ENCODE measurements at regions not wholly inside any gene's neighbourhood (a gene's known extent, or its start where the extent isn't known, plus 50 kb on each side); places are given as distances from the start of the nearest gene placed in this dataset.

DNA sequence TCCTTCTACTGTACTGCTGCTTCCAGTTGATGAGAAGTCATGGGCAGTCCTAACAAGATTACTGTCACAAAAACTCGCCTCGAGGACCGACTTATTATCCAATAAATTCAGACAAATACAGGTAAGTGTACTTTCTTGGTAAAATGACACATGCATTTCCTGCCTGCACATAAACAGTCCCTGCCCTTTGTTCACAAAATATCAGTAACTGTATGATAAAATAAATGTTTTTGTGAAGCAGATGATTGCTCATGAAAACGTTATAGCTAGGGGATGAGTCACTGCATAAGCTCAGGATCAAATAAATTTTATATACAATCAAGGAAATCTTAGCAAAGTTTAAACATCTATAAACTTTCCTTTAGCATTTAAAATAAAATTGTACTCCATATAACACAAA lies 164.5 kb upstream of the RIPOR2 start:
- Mint-ChIP-seq H3K4me1 (ENCODE audit: unreplicated experiment) (peaks cover 6% of the 10 kb centered on the region), H3K36me3 (ENCODE audit: unreplicated experiment) (peaks cover 1% of the 10 kb centered on the region), H3K27me3 (ENCODE audit: unreplicated experiment) (no peaks in the 10 kb centered on the region), H3K4me3 (ENCODE audit: unreplicated experiment) (no peak overlapping the region), H3K9me3 (ENCODE audit: unreplicated experiment) (no peaks in the 10 kb centered on the region), H3K27ac (ENCODE audit: unreplicated experiment) (no peak overlapping the region)
- no peak for TF ChIP-seq CTCF (IDR thresholded peaks at IDR 0.05)
- no peak for DNase-seq (ENCODE audit: extremely low spot score, unreplicated experiment)

DNA sequence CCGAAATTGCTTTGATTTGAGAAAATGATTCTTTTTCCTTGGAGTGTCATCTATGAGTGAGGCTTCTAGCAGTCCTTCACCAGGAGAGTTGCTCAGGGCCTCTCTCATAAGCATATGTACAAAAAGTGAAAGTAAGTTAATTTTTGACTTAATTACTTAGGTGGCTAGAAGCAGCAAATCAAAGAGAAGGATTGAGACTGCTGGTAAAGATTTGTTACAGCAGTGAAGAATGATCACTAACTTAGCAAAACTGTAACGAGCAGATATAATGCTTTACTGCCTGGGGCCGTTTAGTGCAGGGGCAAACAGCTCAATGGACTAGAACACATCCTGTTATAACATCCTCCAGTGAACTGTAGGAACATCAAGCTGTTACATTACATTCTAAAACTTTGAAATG lies 167.8 kb upstream of the RIPOR2 start:
- Mint-ChIP-seq H3K36me3 (ENCODE audit: unreplicated experiment) (peaks cover 11% of the 10 kb centered on the region), H3K9me3 (ENCODE audit: unreplicated experiment) (no peaks in the 10 kb centered on the region), H3K4me3 (ENCODE audit: unreplicated experiment) (no peak overlapping the region), H3K27me3 (ENCODE audit: unreplicated experiment) (no peaks in the 10 kb centered on the region), H3K27ac (ENCODE audit: unreplicated experiment) (no peak overlapping the region), H3K4me1 (ENCODE audit: unreplicated experiment) (peaks cover 9% of the 10 kb centered on the region)
- no peak for DNase-seq (ENCODE audit: extremely low spot score, unreplicated experiment)
- no peak for TF ChIP-seq CTCF (IDR thresholded peaks at IDR 0.05)

GRCh38 chr6:25105070-25105925 lies 169.5 kb upstream of the RIPOR2 start:
- TF ChIP-seq CTCF (IDR thresholded peaks at IDR 0.05): no peak
- Mint-ChIP-seq H3K4me3 (ENCODE audit: unreplicated experiment) (no peak overlapping the region), H3K36me3 (ENCODE audit: unreplicated experiment) (peaks cover 13% of the 10 kb centered on the region), H3K9me3 (ENCODE audit: unreplicated experiment) (no peaks in the 10 kb centered on the region), H3K27me3 (ENCODE audit: unreplicated experiment) (no peaks in the 10 kb centered on the region), H3K4me1 (ENCODE audit: unreplicated experiment) (peaks cover 9% of the 10 kb centered on the region), H3K27ac (ENCODE audit: unreplicated experiment) (no peak overlapping the region)
- DNase-seq (ENCODE audit: extremely low spot score, unreplicated experiment): no peak

DNA sequence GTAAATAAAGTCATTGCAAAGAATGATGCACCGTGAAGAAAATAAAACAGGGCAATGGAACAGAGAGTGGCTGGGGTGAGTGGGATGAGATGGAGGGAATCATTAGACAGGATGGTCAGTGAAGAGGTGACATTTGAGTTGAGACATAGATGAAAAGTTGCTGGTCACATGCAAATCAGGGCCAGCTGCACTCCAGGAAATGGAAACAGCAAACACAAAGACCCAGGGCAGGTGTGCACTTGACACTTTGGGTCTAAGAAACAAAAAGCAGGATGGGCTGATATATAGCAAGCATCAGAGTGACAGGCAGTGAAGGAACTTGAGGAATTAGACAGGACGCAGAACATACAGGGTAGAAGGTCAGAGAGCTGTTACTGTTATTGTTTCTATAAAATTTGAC lies 171.5 kb upstream of the RIPOR2 start:
- no peak for TF ChIP-seq CTCF (IDR thresholded peaks at IDR 0.05)
- H3K4me1 Mint-ChIP-seq (ENCODE audit: unreplicated experiment): peaks cover 15% of the 10 kb centered on the region
- H3K4me3 Mint-ChIP-seq (ENCODE audit: unreplicated experiment): no peak overlapping the region
- no peaks in the 10 kb centered on the region for H3K9me3 Mint-ChIP-seq (ENCODE audit: unreplicated experiment)
- H3K27ac Mint-ChIP-seq (ENCODE audit: unreplicated experiment): no peak overlapping the region
- H3K36me3 Mint-ChIP-seq (ENCODE audit: unreplicated experiment): peaks cover 13% of the 10 kb centered on the region
- DNase-seq (ENCODE audit: extremely low spot score, unreplicated experiment): no peak
- no peaks in the 10 kb centered on the region for H3K27me3 Mint-ChIP-seq (ENCODE audit: unreplicated experiment)

- H3K4me1 Mint-ChIP-seq (ENCODE audit: unreplicated experiment): peaks cover 8% of the 10 kb centered on the region
- no peaks in the 10 kb centered on the region for H3K27me3 Mint-ChIP-seq (ENCODE audit: unreplicated experiment)
- DNase-seq (ENCODE audit: extremely low spot score, unreplicated experiment): no peak
These were observed 167.4 kb upstream of the CARMIL1 start for GRCh38 chr6:25111782-25112181.

More at GRCh38 chr6:25111782-25112181, 167.4 kb upstream of the CARMIL1 start:
- H3K27ac Mint-ChIP-seq (ENCODE audit: unreplicated experiment): no peak overlapping the region
- H3K36me3 Mint-ChIP-seq (ENCODE audit: unreplicated experiment): peaks cover 19% of the 10 kb centered on the region
- no peak overlapping the region for H3K4me3 Mint-ChIP-seq (ENCODE audit: unreplicated experiment)
- no peaks in the 10 kb centered on the region for H3K9me3 Mint-ChIP-seq (ENCODE audit: unreplicated experiment)
- no peak for TF ChIP-seq CTCF (IDR thresholded peaks at IDR 0.05)

Data from osteocyte (in vitro differentiated cells).